GM18498 (cell line): ENCODE measurements at regions not wholly inside any gene's neighbourhood (a gene's known extent, or its start where the extent isn't known, plus 50 kb on each side); places are given as distances from the start of the nearest gene placed in this dataset.

Source experiments
- ATAC-seq: cut with Tn5 transposase; IDR thresholded peaks from one replicate; pipeline ENCODE4 v1.9.1; 2021; ENCODE audit warnings: mild to moderate bottlenecking, moderate library complexity; ENCODE audit not compliant: unreplicated experiment

GRCh38 chr6:131382631-131383030 is 190.4 kb upstream of the ARG1 start:
- no peak for ATAC-seq

DNA sequence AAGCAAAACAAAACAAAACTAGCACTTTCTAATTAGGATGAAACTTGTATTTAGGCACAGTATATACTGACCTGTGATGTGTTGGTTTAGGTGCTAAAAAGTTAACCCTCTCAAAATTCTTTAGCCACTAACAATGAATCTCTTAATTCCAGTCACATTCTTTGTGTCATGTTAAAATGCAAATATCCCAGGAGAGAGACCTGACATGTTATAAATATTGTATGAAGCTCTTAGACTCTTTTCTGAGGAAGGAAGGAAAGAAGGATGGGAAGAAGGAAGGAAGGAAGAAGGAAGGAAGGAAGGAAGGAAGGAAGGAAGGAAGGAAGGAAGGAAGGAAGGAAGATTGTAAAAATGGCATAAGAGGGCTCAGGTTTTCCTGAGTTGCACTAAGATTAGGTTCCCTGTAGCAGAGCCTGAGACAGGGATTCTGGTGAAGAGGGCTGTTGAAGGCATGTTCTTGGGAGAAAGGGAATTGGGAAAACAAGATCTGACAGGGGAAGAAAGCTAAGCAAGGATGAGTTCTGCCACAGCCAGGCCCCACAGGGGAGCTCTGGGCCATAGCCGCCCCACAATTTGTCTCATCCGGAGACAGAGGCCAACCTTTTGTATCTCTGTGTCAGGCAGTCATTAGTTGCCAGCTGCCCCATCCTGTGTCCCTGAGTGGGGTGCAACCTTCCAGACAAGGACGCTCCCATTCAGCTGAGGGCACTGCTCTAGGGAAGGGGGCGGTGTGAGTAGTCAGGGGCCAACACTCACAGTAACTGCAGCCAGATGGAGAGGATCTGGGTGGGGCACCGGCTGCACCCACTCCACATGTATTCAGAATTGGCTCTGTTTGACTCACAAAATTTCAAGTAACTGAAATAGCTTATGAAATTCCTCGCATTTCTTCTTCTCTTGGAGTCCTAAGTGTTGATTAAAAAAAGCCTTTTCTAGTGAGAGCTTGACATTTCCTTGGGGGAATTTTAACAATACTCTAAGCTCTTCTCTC is 189.3 kb upstream of the ARG1 start:
- no peak for ATAC-seq

GRCh38 chr6:131387562-131388447 is 185.2 kb upstream of the ARG1 start:
- no peak for ATAC-seq

- ATAC-seq = no peak
Observed at GRCh38 chr6:131390322-131390721, 182.7 kb upstream of the ARG1 start.

DNA sequence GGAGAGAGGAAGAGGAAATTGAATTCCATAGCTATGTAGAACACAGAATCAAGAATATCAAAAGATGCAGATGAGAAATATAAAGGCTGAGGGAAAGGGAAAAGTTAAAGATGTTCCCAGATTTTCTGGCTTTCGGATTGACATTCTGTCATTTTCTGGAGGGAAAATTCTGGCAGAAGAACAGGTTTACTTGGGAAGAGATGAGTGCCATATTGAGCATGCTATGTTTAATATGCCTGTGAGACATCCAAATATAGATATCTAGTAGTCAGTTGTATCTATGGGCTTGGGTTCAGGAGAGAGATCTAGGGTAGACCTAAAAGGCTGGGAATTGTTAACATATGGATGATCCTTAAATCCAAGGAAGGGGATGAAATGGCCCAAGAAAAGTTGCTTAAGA is 181.9 kb upstream of the ARG1 start:
- ATAC-seq = no peak

- ATAC-seq = no peak
Observed at GRCh38 chr6:131393433-131393832, 179.6 kb upstream of the ARG1 start.

GRCh38 chr6:131394768-131395432 is 178.1 kb upstream of the ARG1 start:
- no peak for ATAC-seq

GRCh38 chr6:131398176-131398575 is 174.8 kb upstream of the ARG1 start:
- ATAC-seq = no peak

DNA sequence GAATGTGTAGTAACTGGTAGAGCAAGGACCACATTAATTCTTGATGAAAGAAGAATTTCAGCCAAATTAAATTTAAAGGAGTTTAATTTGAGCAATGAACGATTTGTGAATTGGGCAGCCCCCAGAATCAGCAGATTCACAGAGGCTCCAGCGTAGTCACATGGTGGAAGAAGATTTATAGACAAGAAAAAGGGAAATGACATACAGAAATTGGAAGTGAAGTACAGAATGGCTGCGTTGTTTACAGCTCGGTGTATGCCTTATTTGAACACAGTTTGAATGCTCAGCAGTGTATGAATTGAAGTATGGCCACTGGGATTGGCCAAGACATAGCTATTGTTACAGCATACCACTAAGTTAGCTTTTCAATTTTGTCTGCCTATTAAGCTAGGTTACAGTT is 173.6 kb upstream of the ARG1 start:
- ATAC-seq = no peak

- no peak for ATAC-seq
Observed at GRCh38 chr6:131400054-131400778, 172.8 kb upstream of the ARG1 start.

DNA sequence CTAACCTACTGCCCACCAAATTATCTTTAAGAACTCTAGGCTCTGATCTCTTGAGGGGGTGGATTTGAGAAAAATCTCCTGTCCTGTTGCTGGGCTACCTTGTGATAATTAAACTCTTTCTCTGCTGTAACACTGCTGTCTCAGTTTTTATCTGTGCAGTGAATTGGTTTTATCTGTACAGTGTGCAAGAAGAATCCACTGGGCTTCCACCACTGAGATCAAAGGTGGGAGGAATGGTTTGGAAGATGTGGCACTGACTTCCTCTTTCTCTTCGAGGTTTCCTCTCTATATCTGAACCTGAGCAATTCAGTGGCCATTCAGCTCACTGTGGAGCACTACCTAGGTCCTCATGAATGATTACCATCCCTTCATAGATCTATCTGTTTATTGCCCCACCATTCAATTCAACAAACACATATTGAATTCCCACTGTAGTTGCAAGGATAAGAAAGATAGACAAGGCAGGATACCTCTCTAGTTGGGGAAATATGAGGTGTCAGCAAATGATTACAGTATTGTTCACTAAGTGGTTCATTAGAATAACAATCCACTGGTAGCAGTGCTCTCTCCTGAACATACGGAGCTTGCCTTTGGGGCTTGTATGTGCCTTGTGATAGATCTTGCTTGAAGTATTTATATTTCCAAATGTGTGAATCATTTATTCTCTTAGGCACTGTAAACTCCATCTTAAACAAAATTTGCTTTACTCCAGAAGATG is 172.1 kb upstream of the ARG1 start:
- no peak for ATAC-seq

- ATAC-seq = no peak
Observed at GRCh38 chr6:131408811-131409210, 164.2 kb upstream of the ARG1 start.

DNA sequence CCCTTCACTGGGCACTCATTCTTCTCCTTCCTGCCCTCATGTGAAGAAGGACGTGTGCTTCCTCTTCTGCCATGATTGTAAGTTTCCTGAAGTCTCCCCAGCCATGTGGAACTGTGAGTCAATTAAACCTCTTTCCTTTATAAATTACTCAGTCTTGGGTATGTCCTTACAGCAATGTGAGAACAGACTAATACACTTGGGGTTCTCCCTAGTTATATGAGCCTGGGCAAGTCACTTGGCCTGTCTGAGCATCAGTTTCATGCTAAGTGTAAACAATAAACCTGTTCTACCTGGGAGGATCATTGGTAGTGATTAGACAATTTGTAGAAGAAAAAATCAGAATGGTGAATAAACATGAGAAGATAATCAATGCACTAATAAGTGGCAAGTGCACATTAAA is 162.2 kb upstream of the ARG1 start:
- ATAC-seq = no peak

DNA sequence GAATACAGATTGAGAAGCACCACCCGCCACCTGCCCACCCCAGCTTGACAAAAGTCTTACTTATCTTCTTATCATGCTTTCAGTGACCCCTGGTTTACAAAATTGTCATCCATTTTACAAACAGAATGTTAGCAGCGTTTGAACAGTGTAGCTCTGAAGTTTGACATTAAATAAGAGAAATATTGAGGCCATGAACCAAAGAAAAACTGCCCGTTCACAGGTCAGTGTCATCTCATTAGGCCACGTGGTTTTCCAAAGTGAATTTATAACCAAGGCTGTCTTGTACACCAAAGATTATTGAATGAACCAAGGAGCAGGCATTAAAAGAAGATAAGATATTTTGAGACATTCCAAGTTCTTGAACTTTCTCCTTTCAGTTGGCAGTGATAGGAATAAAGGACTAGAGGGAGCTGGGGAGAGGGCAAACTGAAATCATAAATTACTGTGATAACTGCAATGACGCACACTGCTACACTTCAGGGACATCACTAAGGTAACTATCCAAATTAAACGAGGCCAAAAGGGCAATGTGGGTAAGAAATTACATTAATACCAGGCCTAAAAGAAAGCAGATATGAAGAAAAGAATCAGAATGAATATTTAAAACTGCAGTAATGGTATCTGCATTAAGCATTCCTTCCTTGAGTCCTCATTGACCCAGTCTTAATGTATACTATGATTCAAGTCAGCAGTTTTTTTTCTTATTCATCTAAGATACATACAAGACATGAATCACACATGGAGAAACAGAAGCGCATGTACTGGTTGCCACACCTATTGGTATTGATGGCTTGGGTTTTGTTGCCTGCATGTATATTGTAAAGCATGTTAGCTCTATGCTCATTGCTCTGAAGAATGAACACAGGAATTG is 159.8 kb upstream of the ARG1 start:
- no peak for ATAC-seq

GRCh38 chr6:131413831-131414191 is 159.2 kb upstream of the ARG1 start:
- no peak for ATAC-seq

DNA sequence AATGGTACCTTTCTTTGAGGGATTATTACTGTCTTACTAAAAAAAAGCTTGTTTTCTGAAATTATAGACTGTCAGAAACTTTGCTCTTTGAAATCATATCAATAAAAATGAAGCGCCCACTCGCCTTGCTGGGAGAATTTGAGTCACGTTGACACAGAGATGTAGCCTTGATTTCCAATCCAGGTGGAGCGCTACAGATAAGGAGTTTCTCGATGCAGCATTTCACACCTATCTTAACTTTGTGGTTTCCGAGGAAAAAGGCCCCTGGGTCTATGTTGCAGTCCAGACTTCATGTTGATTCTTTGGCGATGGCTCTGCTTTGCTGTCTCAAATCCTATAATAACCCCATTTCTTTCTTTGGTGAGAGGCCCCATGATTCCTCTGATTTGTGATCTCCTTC is 158.1 kb upstream of the ARG1 start:
- no peak for ATAC-seq

- ATAC-seq = no peak
Observed at GRCh38 chr6:131418441-131418840, 154.6 kb upstream of the ARG1 start.

GRCh38 chr6:131419702-131420101 is 153.3 kb upstream of the ARG1 start:
- no peak for ATAC-seq

- ATAC-seq = no peak
Observed at GRCh38 chr6:131424016-131424415, 149.0 kb upstream of the ARG1 start.
